22Rv1 (cell line): ENCODE measurements at regions not wholly inside any gene's neighbourhood (a gene's known extent, or its start where the extent isn't known, plus 50 kb on each side); places are given as distances from the start of the nearest gene placed in this dataset.

ENCODE experiments used
- H3K27ac ChIP-seq: fragments of 450-650 bp; 2 replicates; pipeline ENCODE4 v1.5.1; 2017
- ZFX ChIP-seq: fragments of 450-650 bp; IDR thresholded peaks from 2 replicates; pipeline ENCODE4 v1.6.1; 2017; ENCODE audit warnings: antibody characterized with exemption, borderline replicate concordance
- TF ChIP-seq, protein P1 (sequence below): fragments of 450-650 bp; IDR thresholded peaks from 2 replicates; pipeline ENCODE4 v1.5.1; 2017; ENCODE audit warnings: mild to moderate bottlenecking

DNA sequence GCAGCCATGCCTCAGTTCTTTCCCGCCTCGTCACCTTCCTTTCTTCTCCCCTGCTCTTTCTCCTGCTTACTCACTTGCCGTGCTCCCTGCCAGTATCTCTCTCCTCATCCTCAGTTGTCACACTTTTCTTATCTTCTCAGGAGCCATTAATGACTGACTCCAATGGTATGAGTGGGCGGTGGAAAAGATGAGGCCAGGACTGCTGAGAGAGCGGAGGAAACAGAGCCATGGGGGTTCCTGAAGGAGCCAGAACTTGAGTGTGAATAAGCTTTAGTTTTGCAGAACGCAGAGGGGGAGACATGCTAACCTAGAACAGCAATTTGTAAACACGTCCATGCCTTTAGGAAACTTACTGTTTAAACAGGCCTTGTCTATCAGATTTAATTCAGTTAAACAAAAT, 126.5 kb downstream of the CHIC2 start:
- TF ChIP-seq, protein P1, sequence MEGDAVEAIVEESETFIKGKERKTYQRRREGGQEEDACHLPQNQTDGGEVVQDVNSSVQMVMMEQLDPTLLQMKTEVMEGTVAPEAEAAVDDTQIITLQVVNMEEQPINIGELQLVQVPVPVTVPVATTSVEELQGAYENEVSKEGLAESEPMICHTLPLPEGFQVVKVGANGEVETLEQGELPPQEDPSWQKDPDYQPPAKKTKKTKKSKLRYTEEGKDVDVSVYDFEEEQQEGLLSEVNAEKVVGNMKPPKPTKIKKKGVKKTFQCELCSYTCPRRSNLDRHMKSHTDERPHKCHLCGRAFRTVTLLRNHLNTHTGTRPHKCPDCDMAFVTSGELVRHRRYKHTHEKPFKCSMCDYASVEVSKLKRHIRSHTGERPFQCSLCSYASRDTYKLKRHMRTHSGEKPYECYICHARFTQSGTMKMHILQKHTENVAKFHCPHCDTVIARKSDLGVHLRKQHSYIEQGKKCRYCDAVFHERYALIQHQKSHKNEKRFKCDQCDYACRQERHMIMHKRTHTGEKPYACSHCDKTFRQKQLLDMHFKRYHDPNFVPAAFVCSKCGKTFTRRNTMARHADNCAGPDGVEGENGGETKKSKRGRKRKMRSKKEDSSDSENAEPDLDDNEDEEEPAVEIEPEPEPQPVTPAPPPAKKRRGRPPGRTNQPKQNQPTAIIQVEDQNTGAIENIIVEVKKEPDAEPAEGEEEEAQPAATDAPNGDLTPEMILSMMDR, result no peak
- TF ChIP-seq ZFX, result no peak
- no peak overlapping the region for H3K27ac ChIP-seq

DNA sequence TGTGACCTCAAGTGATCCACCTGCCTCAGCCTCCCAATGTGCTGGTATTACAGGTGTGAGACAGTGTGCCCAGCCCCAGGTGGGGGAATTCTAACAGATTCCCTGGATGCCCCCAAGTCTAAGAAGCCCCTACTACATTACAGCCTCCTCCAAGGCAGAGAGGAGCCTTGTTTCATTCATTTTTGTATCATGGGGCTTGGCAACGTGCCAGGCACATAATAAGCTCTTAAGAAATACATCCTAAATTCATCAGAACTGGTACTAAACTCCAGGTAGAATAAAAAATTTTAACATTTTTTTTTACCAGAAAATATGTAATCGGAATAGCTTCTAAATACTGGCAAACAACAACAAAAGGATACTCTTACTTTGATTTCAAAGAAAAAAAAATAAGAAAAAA, 127.1 kb downstream of the CHIC2 start:
- TF ChIP-seq ZFX, result no peak
- TF ChIP-seq, protein P1, result no peak
- no peak overlapping the region for H3K27ac ChIP-seq

DNA sequence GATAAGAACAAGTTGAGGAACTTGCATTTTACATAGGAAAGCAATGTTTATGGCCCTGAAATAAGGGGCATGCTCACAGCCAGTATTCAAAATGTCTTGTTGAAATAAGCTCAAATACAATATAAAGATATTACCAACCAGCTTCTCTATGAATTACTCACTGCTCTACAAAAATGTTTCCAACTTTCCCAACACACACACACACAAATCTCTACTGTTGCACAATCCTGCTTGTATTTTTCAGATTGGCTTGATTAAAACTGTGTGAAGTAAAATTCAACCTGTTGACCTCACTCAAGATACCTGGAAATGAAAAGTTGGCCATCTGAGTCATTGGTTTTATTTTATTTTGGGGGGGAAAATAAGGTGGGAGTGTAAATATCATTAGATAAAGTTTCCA, 128.6 kb downstream of the CHIC2 start:
- TF ChIP-seq, protein P1, result no peak
- no peak for TF ChIP-seq ZFX
- H3K27ac ChIP-seq, result no peak overlapping the region

DNA sequence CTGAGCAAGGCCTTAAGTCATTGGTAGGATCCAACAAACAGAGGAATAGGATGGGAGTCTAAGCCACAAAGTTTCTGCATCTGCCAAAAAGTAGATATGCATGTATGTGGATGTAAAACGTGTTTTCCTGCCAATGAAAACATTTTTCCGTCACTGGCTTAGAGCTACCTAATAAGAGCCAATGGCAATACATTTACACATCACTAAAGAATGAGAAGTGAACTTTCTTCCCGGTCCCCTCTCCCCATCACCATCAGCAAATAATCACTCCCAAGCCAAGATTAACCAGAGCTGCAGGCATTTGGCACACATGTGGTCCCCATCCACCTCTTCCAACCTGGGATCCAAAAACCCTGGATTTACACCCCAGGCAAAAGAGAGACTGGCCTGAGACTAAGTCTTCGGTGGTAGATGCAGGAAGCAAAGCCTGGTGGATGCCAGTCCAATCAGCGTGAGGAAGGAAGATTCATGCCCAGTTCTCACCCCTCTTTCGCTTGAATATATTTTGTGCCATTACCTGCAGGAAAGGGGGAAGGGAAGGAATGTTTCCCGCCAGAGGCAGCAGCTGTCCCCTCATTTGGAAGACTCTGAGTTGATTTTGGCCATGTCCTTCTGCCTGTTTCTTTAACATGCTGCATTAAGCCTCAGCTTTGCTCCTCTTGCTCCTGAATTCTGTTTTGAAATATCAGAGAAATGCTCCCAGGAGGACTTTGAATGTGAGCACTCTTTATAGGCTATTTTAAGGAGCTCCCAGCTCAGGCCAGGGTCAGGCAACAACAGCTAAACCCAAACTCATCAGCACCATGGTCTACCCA, 131.4 kb downstream of the CHIC2 start:
- no peak for TF ChIP-seq ZFX
- TF ChIP-seq, protein P1, result no peak

DNA sequence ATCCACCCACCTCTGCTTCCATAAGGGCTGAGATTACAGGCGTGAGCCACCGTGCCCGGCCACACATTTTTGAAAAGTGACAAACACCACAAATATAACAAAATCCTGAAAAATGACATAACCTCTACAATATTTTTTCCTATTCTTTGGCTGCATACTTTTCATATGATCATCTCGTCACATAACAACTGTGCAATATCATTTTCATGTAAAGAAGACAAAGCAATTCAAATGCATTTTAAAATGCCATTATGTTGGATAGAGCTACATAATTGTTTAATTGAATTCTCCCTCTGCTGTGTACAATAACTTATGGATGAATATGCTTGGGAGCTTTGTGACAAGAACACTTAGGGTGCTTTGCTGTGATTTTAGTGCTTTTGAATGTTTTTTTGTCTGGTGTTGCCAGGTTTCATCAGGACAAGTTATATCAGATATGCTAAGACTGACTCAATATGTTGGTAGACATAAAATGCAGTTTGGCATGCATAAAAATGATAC, 132.9 kb downstream of the CHIC2 start:
- TF ChIP-seq, protein P1, result no peak
- no peak for TF ChIP-seq ZFX
- H3K27ac ChIP-seq, result no peak overlapping the region

More for the DNA sequence above, 131.4 kb downstream of the CHIC2 start:
- no peak overlapping the region for H3K27ac ChIP-seq

DNA sequence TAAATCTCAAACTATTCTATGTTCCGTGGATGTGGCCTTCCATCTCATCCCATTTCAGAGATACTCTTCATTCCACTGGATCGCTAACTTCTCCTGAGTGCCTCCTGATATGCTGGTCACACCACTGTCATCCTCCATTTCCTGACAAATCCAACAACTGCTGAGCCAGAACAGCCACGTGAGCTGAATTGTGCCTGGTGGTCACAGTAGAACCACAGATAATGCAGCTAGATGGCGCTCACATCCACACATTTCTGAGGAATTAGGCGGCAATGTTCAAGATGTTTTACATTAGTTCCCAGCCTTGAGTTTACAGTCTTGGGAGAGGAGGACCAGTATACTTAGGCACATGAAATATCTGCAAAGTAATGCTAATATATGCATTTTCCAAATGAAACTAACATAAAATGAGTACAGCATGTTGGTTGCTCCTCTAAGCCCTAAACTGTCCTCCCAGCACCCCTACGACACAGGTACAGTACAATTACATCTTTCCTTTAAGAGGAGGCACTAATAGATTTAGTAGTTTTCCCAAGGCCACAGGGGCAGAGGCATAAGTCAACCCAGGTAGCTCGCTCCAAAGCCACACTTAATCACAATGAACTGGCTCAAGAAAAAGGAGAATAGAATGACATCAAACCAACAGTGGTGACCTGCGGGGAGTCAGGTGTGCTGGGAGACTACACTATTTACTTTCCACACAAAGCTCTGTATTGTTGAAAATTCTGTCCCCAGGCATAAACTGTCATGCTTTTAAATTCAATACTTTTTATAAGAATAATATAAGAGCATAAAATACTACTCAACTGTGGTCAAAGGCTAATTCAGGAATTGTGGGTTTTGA, 134.2 kb downstream of the CHIC2 start:
- no peak for TF ChIP-seq ZFX
- TF ChIP-seq, protein P1, result peak; percentile 84
- H3K27ac ChIP-seq, result no peak overlapping the region
